NCI-H128 (cell line): ENCODE measurements at regions not wholly inside any gene's neighbourhood (a gene's known extent, or its start where the extent isn't known, plus 50 kb on each side); places are given as distances from the start of the nearest gene placed in this dataset.

Source experiments
- DNase-seq: peaks from one replicate; lab custom pipeline; 2025; ENCODE audit not compliant: unreplicated experiment; lab: John Stamatoyannopoulos, UW

DNA sequence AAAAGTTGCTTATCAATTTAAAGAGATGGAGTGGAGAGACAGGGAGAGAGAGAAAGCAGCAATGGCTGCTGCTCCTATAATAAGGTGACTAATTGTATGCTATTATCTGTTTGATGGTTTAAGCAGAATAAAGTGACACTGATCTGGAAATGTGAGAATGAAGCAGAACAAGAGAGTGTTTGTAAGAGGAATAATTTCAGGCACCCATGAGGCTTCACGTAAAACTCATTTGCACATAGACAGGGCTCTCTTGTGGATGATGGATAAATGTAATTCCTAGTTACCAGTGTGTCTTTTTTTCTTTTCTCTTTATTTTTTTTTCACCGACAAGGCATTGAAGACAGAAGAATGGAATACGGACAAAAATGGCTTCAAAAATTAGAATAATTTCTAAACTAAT is 228.8 kb upstream of the TYRP1 start:
- no peak for DNase-seq

- peak; percentile 27 for DNase-seq
Measured at GRCh38 chr9:12464910-12465512, 228.2 kb upstream of the TYRP1 start.

DNA sequence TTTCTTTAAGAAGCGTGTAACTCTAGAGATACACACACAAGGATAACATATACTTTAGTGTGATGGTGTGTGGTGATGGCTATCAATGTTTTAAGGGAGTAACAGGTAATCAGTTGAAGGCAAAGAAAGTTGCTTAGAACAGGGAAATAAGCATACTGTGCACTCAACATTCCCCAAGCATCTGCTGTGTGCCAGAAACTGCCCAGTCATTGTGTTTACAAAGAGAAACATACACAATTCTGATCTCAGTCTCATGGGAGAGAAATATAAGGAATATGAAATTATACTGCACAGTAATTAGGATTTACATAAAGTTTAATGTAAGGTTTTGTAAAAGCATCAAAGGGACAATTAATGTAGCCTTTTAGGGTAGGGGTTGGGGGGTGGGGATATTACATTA is 224.1 kb upstream of the TYRP1 start:
- DNase-seq: no peak

DNA sequence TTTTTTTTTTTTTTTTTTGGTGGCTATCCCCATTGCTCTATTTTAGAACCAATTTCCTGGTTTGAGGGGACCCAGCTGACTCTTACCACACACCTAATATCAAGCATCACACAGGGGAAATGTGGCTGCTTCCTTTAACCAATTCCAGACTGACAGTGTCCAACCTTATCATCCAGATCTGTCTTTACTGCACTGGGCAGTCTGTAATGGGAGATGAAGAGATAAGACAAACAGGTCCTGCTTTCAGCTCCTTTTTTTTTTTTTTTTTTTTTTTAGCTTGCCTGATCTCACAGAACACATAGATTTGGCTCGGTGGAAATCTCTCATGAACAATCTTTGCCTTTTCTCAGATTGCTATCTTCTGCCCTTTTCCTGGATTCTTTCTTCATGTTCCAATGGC is 198.8 kb upstream of the TYRP1 start:
- no peak for DNase-seq

DNA sequence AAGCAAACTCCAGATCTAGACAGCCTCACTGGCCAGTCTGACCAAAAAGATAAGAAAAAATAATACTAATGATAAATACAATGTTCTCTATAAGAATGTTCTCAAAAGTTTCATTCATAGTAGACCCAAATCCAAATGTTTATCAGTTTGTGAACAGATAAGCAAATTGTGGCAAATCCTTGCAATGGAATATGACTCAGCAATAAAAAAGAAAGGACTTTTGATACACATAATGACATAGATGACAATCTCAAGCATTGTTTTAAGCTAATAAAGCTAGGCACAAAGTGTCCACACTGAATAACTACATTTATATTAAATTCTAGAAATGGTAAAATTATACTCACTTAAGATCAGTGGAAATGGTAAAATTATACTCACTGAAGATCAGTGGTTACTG is 195.4 kb upstream of the TYRP1 start:
- DNase-seq: no peak

- DNase-seq: no peak
Measured at GRCh38 chr9:12502520-12502919, 190.7 kb upstream of the TYRP1 start.

- no peak for DNase-seq
Measured at GRCh38 chr9:12503606-12504122, 189.5 kb upstream of the TYRP1 start.

- DNase-seq: no peak
Measured at GRCh38 chr9:12510551-12510950, 182.6 kb upstream of the TYRP1 start.

- no peak for DNase-seq
Measured at GRCh38 chr9:12511726-12512125, 181.5 kb upstream of the TYRP1 start.

- no peak for DNase-seq
Measured at GRCh38 chr9:12516031-12516430, 177.2 kb upstream of the TYRP1 start.

DNA sequence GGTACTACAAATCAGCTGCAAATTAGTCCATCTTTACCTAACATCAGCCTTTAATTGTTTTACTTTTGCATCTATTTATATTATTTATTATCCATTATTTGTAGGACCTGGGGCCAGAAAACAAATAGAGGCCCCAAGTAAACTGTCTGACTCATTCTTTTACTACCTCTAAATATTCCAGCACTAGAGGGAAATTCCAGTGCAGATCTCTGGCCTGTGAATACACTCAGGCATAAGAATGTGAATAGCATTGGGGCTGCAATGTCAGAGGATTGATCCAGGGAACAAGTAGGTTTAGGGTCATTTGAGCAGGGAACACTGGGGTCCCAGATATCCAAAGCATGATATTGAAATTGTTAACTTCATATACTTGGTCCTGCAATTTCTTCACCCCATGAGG is 176.6 kb upstream of the TYRP1 start:
- no peak for DNase-seq

- no peak for DNase-seq
Measured at GRCh38 chr9:12538842-12539579, 154.2 kb upstream of the TYRP1 start.

DNA sequence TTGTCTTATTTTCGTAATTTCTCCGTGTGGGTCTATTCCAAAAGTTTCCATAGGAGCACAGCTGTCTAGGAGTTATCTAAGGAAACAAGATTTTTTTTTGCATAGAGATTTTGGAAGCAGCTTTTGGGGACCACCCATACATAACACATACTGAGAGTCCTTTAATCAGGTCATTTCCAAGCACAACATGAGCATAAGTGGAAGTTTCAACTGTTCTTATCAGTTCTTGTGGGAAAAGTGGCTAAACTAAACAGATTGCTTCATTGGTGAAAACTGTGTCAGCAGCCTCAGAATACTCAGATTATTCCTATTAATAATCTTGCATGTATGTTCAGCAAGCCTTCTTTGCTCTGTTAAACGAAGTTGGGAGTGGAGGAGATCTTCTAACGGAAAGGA is 153.6 kb upstream of the TYRP1 start:
- no peak for DNase-seq

DNA sequence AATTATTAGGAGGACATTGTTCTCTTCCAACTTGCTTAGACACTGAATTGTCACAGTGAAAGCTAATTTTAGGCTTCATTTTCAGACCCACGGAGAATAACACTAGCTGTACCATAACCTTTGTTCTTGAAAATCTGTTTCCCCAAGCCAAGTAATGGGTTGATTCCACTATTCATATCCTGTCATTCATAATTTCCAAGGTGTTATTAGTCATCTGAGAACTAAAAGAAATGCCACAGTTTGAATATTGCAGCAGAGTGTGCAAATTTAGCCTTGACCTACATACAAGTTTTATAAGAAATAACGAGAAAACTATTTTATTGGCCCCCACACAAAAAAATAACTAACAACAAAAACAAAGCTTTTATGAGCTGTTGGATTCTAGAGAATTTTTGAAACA is 148.5 kb upstream of the TYRP1 start:
- DNase-seq: no peak

DNA sequence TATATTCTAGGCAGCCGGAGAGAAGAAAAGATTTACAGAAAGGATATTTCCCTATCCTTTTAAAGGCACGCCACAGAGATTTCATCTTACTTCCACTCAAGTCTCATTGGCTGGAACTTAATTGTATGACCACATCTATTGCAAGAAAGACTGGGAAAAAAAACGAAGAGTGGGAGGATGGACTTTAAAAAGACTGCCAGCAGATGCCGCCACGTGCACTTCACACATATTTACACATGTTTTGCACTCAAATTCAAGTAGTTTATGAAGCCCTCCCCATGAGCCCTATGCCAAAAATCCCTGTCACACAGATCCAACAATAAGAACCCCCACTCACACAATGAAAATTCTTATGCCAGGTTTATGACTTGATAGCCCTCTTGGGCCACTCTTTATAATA is 138.5 kb upstream of the TYRP1 start:
- DNase-seq: no peak

DNA sequence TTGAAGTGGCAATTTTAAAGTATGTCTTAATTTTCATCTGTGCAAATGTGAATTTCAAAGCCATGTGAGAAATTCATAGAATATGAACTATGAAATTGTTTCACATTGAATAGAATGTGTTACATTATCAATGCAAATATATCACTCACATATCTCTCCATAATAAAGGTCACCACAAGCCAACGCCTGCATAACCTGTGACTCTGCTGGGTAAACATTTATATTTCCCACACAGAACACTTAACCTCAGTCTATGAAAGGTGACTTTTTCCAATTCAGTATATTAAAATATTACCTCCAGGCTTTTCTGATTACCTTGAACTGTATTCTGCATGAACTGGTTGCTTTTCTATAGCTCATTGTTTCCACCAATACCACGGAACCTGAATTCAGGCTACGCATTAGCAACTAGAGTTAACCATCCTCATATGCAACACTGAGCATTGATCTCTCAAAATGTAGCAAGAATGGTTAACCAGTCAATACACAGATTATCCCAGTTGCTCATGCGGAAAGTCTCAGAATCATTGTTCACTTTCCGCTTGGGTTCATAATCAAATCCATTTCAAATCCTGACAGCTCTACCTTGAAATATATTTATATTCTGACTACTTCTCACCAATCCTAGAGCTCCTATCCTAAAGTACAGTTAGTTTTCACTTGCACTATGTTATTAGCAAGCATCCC is 126.6 kb upstream of the TYRP1 start:
- no peak for DNase-seq

DNA sequence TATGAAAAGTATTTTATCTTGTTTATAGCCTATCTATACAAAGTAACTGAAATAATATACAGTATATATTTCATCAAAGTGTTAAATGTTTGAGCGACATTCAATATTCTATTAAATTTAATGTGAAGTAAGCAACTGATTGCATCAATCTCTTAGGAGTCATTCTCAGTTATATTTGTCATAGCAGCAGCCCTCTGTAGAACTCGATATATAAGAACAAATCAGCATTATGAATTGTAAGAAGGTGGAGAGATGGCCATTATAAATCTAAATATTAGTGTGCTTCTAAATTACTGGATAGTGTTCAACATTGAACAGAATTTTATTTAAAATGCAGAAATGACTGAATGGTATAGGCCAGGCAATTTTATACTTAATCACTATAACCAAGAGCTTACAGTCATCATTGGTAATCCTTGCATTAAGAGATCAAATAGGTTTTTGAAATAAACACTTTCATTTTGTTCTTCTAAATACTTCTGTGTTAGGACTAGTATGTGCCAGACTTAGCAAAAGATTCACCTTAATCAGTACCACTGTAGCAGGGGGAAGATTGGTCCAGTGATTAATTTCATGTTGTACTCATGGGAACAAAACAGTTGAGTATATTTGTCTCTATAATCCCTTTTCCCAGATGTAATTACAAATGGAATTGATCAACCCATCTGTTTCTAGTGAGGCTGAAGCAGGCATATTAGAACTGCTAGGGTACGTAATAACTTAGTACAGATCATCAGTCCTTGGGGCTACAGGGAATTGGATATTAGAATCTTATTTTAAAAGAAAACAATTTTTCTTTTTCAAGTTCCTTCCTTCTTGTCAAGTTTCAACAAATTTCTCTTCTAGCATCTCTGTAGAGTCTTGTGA is 108.3 kb upstream of the TYRP1 start:
- DNase-seq: no peak

DNA sequence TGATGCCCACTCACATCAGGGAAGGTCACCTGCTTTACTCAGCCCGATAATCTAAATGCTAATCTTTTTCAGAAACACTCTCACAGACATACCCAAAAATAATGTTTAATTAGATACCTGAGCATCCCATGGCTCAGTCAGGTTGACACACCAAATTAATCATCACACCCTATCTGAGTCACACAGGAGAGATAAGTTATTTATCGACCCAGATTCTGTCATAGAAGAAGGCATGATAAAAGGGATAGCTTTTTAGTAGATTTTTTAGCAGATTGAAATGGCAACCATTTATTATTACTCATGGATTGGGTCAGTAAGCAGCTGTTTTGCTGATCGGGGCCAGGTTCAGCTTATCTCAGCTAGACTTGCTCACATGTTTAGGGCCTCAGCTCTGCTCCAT is 97.8 kb upstream of the TYRP1 start:
- no peak for DNase-seq

DNA sequence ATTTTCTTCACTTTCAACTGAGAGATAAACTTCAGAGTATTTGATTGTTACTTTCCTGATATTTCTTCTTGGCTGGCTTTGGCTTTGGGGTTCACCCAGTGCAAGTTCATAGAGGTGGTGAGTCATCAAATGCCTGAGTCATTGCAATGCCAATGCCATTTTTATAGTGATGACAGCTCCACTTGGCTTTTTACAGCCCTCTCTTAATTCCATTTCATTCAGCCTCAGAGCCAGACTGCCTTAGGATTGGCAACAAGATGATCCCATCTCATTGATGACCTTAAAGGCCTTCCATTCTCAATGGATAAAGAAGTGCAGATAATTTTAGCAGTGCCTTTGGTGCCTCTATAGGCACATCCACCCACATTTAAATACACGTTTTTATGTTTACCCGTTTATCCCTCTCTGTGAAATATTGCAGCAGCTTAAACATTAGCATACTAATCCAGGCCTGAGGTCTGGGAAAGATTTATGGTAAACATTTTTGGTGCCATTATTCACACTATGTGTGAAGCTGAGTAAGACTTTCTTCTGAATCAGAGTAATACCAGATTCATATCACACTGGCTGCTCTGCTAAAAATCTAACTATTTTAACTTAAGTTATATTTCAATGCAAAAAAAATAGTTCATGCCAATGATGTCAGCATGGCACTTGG is 88.9 kb upstream of the TYRP1 start:
- no peak for DNase-seq

GRCh38 chr9:12612211-12612770 is 80.9 kb upstream of the TYRP1 start:
- DNase-seq: no peak
